Mammary epithelial cell (primary cell): ENCODE measurements at regions not wholly inside any gene's neighbourhood (a gene's known extent, or its start where the extent isn't known, plus 50 kb on each side); places are given as distances from the start of the nearest gene placed in this dataset.

Experiments used
- EZH2 ChIP-seq: IDR thresholded peaks from 2 replicates; pipeline ENCODE4 v1.6.1; 2012; ENCODE audit warnings: low read length, inconsistent platforms, borderline replicate concordance
- TF ChIP-seq, protein P1 (sequence below), 2 donors: IDR thresholded peaks in 1 of 2; conservative IDR thresholded peaks in 1 of 2; 2 replicates each; pipeline ENCODE4 v1.5.1; 2011 to 2012; ENCODE audit warnings: inconsistent platforms in 2 of 2, low read length in 2 of 2, mild to moderate bottlenecking in 2 of 2, control low read depth in 1 of 2, low read depth in 1 of 2; ENCODE audit not compliant: insufficient read depth in 1 of 2; ENCODE audit errors: extremely low read depth in 1 of 2

DNA sequence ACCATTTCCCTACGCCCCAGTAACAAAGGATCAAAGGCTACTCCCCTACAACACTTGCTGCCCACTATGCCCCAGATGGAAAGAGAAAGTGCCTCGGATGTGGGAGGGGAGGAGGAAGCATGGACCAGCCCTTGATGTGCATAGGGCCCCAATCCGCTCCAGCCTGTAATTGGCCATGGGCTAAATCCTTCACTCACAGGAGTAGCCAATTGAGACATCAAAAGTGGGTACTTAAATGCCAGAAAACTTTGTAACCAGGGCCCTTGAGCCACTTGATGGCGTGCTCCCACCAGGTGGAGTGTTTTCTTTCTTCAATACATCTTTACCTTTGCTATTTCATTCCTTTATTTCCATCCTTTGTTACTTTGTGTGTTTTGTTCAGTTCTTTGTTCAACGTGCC is 500.5 kb upstream of the LRRN3 start:
- TF ChIP-seq, protein P1, sequence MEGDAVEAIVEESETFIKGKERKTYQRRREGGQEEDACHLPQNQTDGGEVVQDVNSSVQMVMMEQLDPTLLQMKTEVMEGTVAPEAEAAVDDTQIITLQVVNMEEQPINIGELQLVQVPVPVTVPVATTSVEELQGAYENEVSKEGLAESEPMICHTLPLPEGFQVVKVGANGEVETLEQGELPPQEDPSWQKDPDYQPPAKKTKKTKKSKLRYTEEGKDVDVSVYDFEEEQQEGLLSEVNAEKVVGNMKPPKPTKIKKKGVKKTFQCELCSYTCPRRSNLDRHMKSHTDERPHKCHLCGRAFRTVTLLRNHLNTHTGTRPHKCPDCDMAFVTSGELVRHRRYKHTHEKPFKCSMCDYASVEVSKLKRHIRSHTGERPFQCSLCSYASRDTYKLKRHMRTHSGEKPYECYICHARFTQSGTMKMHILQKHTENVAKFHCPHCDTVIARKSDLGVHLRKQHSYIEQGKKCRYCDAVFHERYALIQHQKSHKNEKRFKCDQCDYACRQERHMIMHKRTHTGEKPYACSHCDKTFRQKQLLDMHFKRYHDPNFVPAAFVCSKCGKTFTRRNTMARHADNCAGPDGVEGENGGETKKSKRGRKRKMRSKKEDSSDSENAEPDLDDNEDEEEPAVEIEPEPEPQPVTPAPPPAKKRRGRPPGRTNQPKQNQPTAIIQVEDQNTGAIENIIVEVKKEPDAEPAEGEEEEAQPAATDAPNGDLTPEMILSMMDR (conservative IDR thresholded peaks at IDR 0.05 in 1 of 2, IDR thresholded peaks at IDR 0.05 in 1 of 2; ENCODE audit: extremely low read depth in 1 of 2, insufficient read depth in 1 of 2, low read depth in 1 of 2, low read length in 2 of 2) = no peak
- TF ChIP-seq EZH2 = no peak
